CD4-positive, alpha-beta T cell treated with Interleukin-12 subunit alpha and Interleukin-12 subunit beta, for 1 hour (primary cell): ENCODE measurements at regions not wholly inside any gene's neighbourhood (a gene's known extent, or its start where the extent isn't known, plus 50 kb on each side); places are given as distances from the start of the nearest gene placed in this dataset.
"Not testable (repeated sequence)": the region's sequence is repeated elsewhere in the genome, so short reads cannot be mapped to it uniquely, and the experiment has no call there.

ENCODE experiments used
- DNase-seq: peaks from one replicate; pipeline ENCODE4 v3.0.0-alpha.2; 2020

DNA sequence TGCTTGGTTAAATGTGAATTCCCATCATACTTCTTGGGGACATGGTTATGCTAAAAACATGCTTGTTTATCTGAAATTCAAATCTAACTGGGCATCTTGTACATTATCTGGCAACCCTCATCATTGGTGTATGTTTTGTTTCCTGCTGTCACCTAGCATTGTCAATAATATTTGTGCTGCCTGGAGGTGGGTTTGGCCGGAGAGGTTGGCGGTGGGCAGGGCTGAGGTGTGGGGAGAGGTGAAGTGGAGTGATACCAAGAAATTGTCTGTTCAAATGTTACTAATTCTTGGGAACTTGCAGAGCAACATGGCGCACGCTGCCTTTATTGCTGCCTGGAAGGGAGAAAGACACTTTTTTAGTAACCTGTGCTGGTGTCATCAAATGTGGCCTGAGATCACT, 280.5 kb downstream of the VRK1 start:
- no peak for DNase-seq

DNA sequence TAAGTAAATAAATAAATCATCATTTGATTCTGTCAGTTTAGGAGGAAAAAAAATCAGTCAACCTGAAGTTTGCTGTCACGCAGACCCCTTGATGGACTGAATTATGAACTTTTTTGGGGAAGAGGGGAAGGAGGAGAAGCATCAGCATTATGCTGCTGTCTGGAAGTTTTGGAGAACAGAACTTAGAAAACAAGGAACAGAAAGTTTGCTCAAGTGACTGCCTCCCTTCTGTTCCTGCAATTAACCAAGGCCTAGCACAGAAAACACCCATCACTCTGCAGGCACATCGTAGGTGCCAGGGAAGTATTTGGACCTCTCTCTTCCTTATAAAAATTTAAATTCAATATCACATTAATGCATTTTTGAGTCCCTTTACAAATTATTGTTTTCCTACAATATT, 283.8 kb downstream of the VRK1 start:
- DNase-seq = no peak

DNA sequence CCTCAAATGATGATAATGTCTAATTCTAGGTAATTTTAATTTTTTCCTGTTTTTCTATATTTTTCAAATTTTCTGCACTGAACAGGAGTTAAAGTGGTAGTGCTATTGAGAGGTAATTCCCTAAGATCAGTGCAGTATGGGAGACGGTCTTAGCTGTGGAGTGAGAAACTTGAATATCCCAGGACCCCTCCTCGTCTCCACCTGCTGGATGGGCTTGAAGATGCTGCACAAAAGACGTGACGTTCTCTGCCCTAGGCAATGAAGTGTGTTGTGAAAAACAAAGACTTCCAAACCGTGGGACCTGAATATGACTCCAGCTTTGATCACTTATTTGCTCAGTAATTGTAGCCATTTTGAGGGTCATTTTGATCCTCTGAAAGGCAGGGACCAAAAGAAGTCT, 298.1 kb downstream of the VRK1 start:
- no peak for DNase-seq

DNA sequence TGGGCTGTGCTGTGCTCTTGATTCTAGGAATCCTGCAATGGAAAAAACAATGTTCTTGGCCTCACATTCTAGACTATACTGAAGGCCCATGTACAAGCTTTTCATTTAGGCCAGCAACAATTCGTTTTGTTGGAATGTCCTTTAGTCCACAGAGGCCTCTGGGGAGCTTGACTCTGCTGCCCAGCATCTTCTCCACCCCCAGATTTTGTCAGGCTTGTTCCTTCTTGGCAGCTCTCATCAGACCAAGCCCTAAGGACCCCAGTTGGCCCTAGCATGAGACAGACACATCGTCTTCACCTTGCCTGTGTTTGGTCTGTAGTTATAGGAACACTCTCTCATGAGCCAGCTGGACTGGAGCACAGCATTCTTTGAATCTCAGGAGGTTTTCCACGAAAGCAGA, 300.1 kb downstream of the VRK1 start:
- no peak for DNase-seq

DNA sequence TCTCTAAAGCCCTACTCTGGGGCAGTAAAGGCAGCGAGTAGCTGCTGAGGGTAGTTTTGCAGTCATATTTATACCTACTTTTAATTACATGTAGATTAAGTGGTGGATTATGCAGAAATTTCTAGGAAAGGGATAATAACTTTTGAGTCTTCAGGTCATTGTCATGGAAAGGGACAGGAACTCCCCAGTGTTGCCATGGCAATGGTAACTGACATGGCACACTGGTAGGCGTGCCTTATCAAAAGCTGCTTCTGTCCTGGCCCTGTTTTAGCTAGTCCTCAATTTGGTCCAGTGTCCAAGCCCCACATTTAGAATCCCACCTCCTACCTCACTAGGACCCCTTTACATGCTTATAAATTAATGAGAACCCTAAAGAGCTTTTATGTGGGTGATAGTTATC, 303.1 kb downstream of the VRK1 start:
- no peak for DNase-seq

DNA sequence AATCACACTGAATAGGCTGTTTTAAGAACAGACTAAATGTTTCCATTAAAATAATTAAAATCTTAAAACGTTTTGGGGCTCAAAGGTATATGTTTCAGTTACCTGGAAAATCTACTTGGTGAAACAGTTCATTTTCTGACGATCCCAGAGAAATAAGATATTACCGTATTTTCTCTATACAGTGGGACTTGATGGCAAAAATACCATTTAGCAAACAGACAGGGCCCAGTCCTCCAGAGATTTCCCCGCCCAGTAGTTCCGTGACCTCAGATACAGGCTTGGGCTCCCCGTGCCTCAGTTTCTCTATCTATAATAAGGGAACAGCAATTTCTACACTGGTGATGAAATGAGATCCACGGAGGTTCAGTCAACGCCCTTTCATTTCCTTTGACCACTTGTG, 304.4 kb downstream of the VRK1 start:
- no peak for DNase-seq

DNA sequence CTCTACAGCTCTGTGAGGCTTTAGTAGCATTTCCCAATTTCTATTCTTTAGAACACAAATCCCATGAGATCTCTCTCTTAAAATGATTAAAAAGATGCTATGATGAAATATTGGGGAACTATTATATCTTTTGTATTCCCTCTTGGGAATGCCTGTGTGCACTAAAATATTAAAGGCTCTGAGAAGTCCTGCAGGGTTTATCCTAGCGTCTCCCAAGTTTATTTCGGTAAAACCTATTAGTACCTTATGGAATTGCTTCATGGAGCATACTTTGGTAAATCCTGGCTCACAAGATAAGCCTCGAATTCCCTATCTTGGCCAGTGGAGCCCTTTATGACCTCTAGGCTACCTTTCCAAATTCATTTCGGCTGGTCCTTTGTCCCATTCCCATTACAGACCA, 306.8 kb downstream of the VRK1 start:
- no peak for DNase-seq

DNA sequence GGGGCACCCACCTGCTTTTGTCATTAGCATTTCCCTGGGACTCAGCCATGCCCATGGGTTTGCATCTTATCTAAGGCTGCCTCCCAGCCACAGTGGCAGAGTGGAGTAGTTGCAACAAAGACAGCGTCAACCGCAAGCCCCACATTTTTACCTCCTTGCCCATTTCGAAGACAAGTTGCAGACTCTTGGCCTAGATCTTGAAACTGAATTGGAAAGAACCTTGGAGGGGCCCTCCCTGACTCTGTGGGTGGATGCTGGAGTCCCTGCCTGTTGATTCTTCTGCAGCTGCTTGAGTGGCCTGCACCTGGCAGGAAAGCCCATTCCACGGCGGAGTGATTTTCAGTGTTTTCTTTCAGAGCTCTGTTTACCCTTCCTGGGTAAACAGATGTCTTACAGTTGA, 309.0 kb downstream of the VRK1 start:
- no peak for DNase-seq

DNA sequence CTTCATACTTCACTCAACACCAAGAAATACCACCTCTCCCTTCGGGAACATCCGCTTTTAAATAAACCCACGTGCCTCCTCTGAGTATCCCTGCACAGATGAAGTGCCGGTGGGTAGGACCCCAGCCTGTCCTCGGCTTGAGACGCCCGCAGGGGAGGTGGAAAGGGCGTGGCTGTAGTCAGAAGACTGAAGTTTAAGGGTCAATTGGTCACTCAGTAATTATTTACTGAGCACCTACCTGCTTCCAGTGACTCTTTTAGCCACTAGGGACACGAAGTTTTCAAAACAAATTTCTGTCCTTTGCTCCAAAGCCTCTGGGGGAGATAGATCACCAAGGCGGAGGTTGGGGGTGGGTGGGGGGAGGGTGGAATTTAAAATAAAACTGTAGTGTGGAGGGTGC, 309.4 kb downstream of the VRK1 start:
- DNase-seq = no peak

DNA sequence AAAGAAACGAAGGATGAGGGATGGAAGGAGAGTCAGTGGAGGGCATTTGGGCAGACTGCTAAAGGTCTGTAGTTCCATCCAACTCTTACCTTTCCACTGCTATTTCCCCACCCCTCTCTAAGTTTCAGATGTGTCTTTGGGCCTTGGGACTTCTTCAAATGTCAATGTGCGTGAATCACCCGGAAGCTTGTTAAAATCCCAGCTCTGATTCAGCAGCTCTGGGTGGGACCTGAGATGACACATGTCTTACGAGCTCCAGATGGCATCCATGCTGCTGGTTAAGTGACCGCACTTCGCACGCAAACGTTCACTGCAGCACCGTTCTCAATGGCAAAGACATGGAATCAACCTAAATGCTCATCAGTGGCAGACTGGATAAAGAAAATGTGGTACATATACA, 309.9 kb downstream of the VRK1 start:
- no peak for DNase-seq

DNA sequence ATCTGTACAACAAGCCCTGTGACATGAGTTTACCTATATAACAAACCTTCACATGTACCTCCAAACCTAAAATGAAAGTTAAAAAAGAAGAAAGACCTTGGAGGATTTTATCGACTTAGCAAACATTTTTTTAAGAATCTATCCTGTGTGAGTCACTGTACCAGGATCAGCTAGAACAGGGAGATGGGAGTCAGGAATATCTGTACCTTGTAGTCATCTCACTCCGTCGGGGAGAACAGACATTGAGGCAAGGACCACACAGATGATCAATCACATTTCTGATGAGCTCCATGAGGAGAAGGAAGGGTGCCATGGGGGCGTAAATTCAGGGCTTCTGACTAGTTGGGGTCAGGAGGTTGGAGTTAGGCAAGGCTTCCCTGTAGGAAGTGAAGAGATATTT, 310.6 kb downstream of the VRK1 start:
- DNase-seq = no peak

DNA sequence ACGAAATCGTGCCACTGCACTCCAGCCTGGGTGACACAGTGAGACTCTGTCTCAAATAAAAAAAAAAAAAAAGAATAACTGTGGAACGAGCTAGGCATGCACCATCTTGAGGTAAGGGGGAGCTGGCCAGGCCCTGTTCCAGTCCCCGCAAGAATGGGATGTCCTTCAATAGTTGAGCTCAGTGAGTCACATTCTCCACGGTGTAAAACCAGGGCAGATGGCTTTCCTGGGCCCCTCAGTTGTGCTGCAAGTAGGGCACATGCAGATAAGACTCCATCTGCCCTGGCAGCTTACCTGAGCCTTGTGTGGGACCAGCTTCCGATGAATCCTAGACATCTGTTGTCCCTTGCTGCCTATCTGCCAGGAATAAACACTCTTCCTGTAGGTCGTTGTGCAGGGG, 312.1 kb downstream of the VRK1 start:
- DNase-seq = no peak

DNA sequence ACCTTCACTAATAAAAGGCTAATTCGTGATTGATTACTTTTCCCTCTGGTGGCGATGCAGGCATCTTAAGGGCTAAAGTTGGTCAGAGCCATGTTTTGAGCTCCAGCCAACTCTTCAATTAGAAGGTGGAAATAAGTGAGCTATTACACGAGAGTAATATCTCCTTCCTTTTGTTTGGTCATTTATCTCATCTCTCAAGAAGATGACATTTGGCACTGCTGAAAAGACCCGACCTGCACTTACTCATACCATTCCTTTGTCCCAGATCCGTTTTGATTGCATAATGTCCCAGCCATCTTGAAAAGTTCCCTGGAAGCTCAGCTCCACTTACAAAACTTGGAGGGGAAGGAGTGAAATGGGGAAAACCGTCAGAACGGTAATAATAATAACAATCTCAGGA, 316.2 kb downstream of the VRK1 start:
- no peak for DNase-seq

DNA sequence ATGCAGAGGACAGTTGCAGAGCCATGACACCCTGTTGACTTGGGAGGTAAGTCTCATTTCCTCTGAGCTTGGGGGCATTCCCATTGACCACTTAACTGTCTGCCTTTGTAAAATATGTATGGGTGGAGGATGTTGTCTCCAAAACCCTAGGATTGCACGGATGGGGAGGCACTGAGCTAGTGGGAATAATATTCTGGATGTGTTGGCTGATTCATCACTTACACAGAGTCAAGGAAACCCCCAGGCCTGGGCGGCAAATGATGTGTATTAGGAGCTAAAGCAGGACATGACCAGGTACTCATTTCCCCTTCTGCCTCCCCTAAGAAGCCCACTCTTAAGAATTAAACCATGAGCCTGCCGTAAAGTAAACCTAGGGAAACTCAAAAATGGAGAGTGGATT, 319.4 kb downstream of the VRK1 start:
- no peak for DNase-seq

DNA sequence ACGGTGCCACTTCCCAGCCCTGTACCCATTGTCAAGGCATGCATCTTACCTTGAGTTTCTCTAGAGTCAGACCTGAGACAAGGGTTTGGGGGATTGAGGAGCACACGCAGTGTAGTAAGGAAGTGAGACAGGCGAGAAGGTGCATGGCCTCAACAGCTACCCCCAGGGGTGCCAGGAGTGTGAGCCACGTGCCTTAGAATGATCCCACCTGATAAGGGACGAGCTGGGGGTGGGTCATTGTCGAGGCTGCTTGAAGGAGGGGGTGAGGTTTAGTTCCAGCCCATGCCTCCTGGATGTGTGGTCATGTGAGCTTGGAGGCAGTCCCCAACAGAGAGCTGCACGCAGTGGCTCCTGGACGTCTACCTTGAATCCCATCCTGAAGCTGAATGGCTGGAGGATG, 320.5 kb downstream of the VRK1 start:
- DNase-seq = no peak

DNA sequence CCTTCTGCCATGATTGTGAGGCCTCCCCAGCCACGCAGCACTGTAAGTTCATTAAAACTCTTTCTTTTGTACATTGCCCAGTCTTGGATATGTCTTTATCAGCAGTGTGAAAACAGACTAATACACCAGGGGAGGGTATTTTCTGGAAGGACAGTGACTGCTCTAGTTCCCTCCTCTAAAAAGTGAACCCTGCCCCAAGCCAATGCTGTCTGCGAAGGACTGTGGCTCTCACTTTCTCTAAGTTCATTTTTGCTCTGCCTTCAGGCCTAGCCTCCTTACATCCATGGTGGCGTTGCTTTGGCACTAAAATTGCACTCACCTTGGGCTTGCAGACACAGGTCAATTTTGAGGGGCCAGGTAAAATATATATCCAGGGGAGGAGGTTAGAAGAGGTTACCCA, 323.0 kb downstream of the VRK1 start:
- no peak for DNase-seq

DNA sequence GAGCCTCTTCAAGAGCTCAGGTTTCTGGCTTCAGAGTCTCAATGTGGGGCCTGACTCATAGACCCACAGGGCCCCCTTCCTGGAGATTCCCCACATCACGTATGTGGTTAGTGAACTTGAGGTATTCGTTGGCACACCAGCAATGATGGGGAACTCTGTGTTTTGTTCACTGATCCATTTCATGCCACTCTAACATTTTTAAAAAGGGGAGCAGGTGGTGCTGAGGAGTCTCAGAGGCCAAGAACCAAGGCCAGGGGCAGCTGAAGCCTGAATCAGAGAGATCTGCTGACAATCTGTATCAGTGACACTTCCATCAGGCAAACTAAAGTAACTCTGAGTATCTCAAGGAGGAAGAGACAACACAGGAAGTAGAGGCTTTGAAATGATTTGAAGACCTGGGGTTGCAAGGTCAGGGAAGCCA, 323.4 kb downstream of the VRK1 start:
- DNase-seq = peak; percentile 30

DNA sequence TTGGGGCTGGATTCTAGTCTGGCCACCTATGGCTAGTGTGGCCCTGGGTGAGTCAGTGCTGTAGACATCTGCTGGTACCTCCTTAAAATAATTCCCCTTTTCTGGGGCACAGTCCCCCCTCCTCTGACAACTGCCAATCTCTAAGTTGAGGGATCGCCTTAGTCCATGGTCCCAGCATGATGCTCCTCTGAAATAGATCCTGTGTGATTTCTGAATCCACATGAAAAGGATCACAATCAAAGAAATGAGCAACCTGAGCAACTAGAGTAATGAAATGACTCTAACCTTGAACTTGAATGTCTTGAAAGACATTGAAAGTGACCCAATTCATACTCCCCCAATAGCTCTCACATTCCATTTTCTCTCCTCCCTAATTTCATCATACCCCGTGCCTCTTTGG, 332.5 kb downstream of the VRK1 start:
- DNase-seq = no peak

DNA sequence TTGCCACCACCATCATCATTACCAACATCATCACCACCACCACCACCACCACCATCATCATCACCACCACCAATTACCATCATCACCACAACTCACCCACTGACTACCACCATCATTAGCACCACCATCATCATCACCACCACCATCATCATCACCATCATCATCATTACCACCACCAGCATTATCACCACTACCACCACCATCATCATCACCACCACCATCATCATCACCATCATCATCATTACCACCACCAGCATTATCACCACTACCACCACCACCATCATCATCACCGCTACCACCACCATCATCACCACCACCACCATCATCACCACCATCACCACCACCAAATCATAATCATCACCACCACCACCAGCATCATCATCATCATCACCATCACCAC, 338.7 kb downstream of the VRK1 start:
- DNase-seq = not testable (repeated sequence)

DNA sequence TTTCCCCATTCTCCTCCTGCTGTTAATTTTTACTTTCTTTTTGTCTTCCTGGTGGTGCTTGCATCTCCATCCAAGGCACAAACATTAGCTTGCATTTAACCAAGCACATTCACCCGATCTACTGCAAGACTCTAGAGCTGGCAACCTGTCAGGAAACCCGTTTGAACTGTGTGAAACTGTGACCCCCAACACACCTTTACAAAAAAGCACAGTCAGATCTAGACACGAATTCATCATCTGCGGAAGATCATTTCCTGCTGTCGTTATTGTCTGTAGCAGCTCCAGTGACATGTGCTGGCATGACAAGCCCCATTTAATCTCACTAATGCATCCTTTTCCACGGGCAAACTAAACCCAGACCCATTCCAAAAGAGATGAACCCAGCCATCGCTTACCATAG, 340.5 kb downstream of the VRK1 start:
- DNase-seq = no peak

DNA sequence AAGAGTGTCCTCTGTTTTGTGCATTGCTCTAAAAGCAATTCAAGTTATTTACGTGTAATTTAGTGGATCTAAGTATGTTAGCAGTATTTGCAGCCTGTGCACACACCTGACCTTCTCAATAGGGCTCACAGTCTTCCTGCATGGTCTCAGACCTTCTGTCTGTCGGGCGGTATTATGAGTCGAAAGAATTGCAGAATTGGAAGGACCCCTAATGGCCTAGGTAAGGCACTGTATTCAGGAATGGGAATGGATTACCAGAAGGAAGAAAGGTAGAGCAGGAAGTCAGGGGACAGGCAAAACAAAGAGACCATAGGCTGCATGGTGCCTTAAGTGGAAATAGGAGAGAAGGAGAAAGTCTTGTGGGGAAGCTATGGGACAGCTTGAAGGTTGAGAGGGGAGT, 341.6 kb downstream of the VRK1 start:
- DNase-seq = no peak

DNA sequence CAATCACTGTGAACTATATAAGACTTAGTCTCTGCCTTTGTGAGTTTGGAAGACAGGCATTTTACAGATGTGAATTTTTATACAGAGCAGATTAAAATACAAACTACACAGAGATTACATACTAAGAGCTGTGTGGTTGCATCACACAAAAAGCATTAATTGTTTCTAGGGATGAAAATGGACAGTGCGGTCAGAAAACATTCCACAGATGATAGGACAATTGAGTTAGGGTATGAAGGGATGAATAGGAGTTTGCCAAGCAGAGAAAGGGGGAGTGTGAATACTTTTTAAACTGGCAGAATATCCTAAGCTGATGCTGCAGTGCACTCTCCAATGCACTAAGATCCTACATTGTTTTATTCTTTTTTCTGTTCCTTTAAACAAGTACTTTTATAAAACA, 345.8 kb downstream of the VRK1 start:
- DNase-seq = no peak

DNA sequence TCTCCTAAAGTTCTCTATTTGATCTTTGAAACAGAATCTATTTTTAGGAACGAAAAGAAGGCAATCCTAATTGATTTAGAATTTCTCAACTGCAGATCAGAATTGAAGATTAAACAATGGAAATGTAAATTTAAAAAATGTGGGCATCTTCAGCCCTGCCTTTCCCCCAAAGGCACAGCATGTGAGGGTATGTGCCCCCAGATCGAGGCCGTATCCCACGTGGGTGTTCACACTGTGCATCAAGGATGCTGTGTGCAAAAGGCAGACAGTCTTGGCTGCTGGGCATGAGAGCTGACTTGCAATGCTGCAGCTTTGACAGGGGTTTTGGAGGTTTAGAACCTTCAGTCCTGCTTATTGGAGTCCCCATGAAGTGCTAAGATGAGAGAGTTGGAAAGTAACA, 346.3 kb downstream of the VRK1 start:
- DNase-seq = no peak

DNA sequence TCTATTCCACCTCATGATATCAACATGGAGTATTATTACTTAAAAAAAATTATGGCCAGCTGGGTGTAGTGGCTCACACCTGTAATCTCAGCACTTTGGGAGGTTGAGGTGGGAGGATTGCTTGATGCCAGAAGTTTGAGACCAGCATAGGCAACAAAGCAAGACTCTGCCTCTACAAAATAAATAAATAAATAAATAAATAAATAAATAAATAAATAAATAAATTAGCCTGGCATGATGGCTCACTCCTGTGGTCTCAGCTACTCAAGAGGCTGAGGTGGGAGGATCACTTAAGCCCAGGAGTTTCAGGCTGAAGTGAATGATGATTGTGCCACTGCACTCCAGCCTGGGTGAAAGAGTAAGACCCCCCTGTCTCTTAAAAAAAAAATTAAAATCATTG, 350.8 kb downstream of the VRK1 start:
- not testable (repeated sequence) for DNase-seq

DNA sequence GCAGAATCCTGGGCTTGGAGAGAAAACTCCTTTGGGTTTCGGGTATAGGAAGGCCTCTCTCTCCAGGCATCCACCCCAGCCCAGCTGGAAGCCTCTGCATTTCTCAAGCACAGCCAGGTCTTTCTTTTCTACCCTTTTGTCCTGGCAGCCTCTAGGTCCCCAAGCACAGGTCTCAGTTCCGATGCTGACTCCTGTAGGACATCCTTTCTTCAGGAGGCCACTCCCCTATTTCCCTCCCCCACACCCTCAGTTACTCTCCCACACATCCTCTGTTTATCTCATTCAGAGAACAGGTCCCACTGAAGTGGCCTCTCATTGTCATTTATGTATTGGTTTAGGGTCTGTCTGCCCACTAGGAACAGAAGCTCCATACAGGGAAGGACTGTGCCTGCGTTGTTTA, 352.6 kb downstream of the VRK1 start:
- DNase-seq = no peak

DNA sequence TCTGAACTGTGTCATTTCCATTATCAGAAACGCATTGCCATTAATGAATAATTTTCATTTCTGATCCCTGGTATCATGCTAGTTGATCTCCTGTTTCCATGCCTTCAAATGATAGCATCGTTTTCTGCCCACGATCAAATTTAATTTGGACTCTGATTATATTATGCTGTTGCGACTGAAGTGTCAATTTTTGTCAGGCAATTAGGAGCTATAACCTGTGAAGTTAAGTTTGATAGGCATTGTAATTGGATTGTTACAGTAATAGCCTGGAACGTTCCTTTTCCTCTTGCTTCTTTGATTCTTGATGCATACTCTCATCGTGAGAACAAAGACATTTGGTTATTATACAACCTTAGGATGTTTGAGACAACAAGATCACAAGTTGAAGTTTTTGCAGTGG, 356.3 kb downstream of the VRK1 start:
- no peak for DNase-seq

DNA sequence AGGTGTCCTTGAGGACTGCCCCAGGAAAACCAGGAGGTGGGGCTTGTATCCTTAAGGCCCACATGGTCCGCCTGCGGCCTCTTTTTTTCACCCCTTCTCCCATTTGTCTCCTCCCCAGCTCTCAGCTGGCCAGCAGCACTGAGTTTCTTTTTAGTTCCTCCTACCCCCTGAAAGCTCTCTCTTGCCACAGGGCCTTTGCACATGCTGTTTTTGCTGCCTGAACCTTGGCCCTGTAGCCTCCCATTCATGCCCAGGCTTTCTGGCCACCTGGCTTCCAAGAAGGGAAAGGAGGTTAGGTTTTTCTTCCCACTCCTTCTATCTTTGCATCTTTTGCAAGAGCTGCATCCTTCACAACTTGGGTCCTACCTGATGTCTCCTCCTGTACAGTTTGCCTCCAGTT, 358.1 kb downstream of the VRK1 start:
- DNase-seq = no peak
